Suppressor macrophage (primary cell): ENCODE measurements at regions not wholly inside any gene's neighbourhood (a gene's known extent, or its start where the extent isn't known, plus 50 kb on each side); places are given as distances from the start of the nearest gene placed in this dataset.
A peak's percentile ranks its signal among the peaks of the same experiment; 100 is the strongest.

Source experiments
- DNase-seq, 4 experiments: peaks; one replicate each; pipeline ENCODE4 v3.0.0-alpha.2; 2020 to 2022

DNA sequence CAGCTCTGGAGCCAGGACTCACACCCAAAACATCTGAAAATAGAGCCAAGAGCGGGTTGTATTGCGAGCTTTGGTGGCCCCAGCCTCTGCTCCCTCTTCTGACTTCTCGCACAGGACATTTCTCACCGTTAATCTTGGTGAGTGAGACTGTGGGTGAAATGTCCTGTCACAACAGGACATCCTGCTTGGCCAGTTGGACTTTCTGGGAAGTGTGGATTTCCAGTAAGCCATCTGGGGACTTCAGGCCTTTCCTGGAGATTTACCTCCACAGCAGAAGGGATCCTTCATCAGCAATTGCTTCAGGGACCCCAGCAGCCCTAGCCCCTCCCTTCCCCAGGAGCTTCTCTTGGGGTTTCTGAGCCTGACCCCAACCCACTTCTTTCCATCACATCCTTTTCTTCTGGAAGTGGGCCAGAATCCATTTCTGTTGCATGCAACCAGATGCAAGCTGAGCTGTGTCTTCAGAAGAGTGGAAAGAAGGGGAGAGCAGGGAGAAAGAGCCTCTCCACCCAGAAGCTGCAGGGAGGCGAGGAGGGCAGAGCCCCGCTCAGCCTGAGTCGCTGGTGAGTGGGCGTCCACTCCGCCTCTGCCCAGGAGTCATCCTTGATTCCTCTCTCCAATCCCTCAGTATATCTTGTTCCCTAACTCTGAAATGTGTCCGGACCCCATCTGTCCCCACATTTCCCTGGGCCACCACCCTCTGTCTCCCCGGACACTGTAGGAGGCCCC is 50.3 kb upstream of the GADD45G start:
- peak in 2 of 4 experiments; percentile 26 to 37 for DNase-seq

DNA sequence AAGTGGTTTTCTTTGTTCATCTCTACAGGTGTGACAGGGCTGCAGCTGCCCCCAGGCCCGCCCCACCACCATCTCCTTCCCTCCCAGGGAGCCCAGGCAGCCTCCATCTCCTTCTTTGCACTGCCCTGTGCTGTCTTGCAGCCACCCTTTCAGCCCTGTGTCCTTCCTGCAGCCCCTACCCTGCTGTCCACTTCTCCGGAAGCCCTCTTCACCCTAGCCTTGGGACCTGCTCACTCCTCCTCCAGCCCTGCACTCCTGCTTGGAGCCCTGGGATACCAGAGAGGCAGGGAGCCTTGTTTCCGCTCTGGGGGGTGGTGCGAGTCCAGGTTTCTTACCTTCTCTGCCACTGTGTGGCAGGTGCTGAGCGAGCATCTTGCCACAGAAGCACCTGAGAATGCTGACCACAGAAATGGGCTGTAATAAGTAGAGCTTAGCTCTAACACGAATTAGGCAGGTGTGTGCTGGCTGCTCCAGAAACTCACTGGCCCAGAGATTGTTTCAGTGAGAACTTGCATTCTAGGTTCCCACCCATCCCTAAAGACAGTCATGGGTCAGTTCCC is 51.3 kb upstream of the GADD45G start:
- DNase-seq, result no peak

DNA sequence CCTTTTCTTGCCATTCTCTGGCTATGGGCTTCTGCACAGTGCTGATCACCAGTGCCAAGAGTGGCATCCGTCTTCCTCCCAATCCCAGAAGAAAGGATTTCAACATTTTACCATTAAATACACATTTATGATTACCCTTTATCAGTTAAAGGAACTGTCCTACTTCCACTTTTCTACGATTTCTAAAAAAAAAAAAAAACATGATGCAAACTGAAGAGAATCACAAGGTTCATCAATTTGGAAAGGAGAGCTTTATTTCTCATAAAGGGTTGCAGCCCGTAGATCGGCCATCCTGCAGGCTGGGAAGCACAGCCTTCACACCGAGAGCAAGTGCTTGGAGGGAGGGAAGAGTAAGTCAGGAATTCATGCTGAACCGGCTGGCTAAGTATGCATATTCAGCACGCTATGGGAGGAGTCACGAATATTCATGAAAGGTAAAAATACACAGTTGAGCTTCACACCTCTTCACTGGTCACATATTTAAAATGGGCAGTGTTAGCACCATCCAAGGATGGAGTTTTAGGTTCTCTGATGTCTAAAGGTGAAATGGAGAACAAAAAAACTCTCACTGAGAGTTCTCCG is 52.5 kb upstream of the SEMA4D start:
- peak in 3 of 4 experiments; percentile 36 to 63 (median 57) for DNase-seq

DNA sequence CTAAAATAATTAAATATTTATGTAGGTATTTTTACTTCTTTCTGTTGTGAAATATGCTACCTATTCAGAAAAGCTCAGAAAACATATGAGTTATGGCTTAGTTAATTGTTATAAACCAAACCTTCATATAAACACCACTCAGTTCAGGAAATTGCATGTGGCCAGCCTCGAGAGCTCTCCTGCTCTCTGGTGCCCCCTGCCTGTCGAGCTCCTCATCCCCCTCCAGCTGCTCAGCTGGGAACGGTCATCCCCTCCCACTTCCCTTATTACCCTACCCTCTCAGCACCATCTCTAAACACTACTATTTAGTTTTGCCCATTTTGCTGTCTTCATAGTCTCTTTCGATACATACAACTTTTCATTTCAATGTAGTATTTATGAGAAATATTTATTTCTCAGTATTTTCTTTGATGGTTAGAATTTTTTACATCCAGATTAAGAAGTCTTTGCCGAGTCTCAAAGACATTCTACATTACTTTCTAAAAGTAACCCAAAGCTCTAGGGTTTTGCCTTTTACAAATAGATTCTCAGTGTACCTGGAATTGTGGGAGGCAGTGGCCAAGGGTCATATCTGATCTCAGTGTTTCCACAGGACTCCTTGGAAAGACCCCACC is 51.2 kb upstream of the SEMA4D start:
- peak; percentile 89 to 94 (median 92) for DNase-seq

DNA sequence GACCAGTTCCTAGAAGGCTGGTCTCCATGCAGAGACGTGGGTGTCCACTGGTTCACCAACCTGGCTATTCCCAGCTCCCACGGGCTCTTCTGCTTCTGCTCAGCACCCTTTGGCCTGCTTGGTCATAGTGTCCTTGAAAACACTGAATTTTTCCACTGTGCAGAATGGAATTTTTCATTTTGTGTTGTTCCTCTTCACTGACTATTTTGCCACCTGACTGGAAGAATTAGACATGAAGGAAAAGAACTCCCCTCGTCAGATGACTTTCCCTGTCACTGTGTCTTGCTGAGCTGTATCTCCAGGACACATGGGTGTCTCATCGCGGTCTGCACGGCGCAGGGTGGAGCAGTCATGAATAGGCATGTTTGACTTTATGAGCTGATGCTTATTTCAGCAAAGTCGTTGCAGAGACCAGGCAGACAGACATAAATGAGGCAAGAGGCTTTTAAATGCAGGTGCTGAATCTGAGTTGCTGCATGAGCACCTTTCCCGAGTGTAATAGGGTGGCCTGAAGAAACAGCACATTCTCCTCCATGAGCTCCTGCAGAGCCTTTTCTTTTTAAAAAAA is 50.2 kb upstream of the SEMA4D start:
- DNase-seq, result peak in 3 of 4 experiments; percentile 22 to 46 (median 43)
